Cardiac muscle cell (in vitro differentiated cells and primary cell): ENCODE measurements at regions not wholly inside any gene's neighbourhood (a gene's known extent, or its start where the extent isn't known, plus 50 kb on each side); places are given as distances from the start of the nearest gene placed in this dataset.

Experiments used
- DNase-seq, 2 donors: peaks; one replicate each; pipeline versions ENCODE4 v3.0.0 to v3.0.0-alpha.2; 2010 to 2017; ENCODE audit warnings: low read depth in 1 of 2, low spot score in 1 of 2
- H3K27ac ChIP-seq: fragments of 200-600 bp; sonication (generic); 2 replicates; pipeline ENCODE4 v1.5.1; 2016
- H3K27me3 ChIP-seq: fragments of 200-600 bp; sonication (generic); 2 replicates; pipeline ENCODE4 v1.6.0; 2016; ENCODE audit warnings: control low read depth
- H3K36me3 ChIP-seq: fragments of 200-600 bp; sonication (generic); 2 replicates; pipeline ENCODE4 v1.5.1; 2016; ENCODE audit warnings: control low read depth
- H3K4me1 ChIP-seq: fragments of 200-600 bp; sonication (generic); 2 replicates; pipeline ENCODE4 v1.8.1; 2017; ENCODE audit warnings: low read depth, mild to moderate bottlenecking, mixed run types
- H3K4me3 ChIP-seq: fragments of 200-600 bp; sonication (generic); 2 replicates; pipeline ENCODE4 v1.5.1; 2016; ENCODE audit warnings: mild to moderate bottlenecking
- H3K9me3 ChIP-seq: fragments of 200-600 bp; sonication (generic); 2 replicates; pipeline ENCODE4 v1.5.1; 2017; ENCODE audit warnings: low read depth, mild to moderate bottlenecking, control low read depth
- CTCF ChIP-seq: IDR thresholded peaks from 2 replicates; pipeline ENCODE4 v1.5.1; 2012; ENCODE audit warnings: low read depth, mild to moderate bottlenecking, low read length

GRCh38 chr3:171548917-171549316, 88.7 kb upstream of the TNIK start:
- DNase-seq: no peak
- no peak overlapping the region for H3K27ac ChIP-seq
- no peaks in the 10 kb centered on the region for H3K9me3 ChIP-seq
- H3K4me3 ChIP-seq: no peak overlapping the region
- TF ChIP-seq CTCF: no peak
- H3K4me1 ChIP-seq: no peaks in the 10 kb centered on the region
- H3K27me3 ChIP-seq: no peaks in the 10 kb centered on the region
- no peaks in the 10 kb centered on the region for H3K36me3 ChIP-seq

- no peak overlapping the region for H3K27ac ChIP-seq
- no peak for TF ChIP-seq CTCF
These were observed 83.6 kb upstream of the TNIK start for GRCh38 chr3:171543759-171544300.

GRCh38 chr3:171542976-171543375, 82.8 kb upstream of the TNIK start:
- no peaks in the 10 kb centered on the region for H3K4me1 ChIP-seq
- DNase-seq: no peak
- H3K9me3 ChIP-seq: no peaks in the 10 kb centered on the region
- no peaks in the 10 kb centered on the region for H3K36me3 ChIP-seq
- H3K4me3 ChIP-seq: no peak overlapping the region
- H3K27ac ChIP-seq: no peak overlapping the region
- H3K27me3 ChIP-seq: no peaks in the 10 kb centered on the region
- TF ChIP-seq CTCF: no peak

More at GRCh38 chr3:171543759-171544300, 83.6 kb upstream of the TNIK start:
- Histone ChIP-seq H3K9me3 (no peaks in the 10 kb centered on the region), H3K4me3 (no peak overlapping the region), H3K4me1 (no peaks in the 10 kb centered on the region), H3K27me3 (no peaks in the 10 kb centered on the region), H3K36me3 (no peaks in the 10 kb centered on the region)
- no peak for DNase-seq

- Histone ChIP-seq H3K36me3 (no peaks in the 10 kb centered on the region), H3K27ac (no peak overlapping the region), H3K9me3 (no peaks in the 10 kb centered on the region), H3K27me3 (no peaks in the 10 kb centered on the region), H3K4me3 (no peak overlapping the region), H3K4me1 (no peaks in the 10 kb centered on the region)
- TF ChIP-seq CTCF: no peak
- no peak for DNase-seq
These were observed 81.4 kb upstream of the TNIK start for GRCh38 chr3:171541647-171542046.

GRCh38 chr3:171541181-171541580, 81.0 kb upstream of the TNIK start:
- Histone ChIP-seq H3K27ac (no peak overlapping the region), H3K4me3 (no peak overlapping the region), H3K9me3 (no peaks in the 10 kb centered on the region), H3K4me1 (no peaks in the 10 kb centered on the region), H3K36me3 (no peaks in the 10 kb centered on the region), H3K27me3 (no peaks in the 10 kb centered on the region)
- DNase-seq: no peak
- TF ChIP-seq CTCF: no peak

- Histone ChIP-seq H3K9me3 (no peaks in the 10 kb centered on the region), H3K4me3 (no peak overlapping the region), H3K36me3 (no peaks in the 10 kb centered on the region), H3K27me3 (no peaks in the 10 kb centered on the region), H3K27ac (no peak overlapping the region), H3K4me1 (no peaks in the 10 kb centered on the region)
- TF ChIP-seq CTCF: no peak
- DNase-seq: no peak
These were observed 75.6 kb upstream of the TNIK start for GRCh38 chr3:171535799-171536198.
